HEK293 (cell line): ENCODE measurements at regions not wholly inside any gene's neighbourhood (a gene's known extent, or its start where the extent isn't known, plus 50 kb on each side); places are given as distances from the start of the nearest gene placed in this dataset.

Experiments
- ATF2 ChIP-seq: fragments of 450-650 bp; formaldehyde crosslinking; IDR thresholded peaks from 2 replicates; pipeline ENCODE4 v1.5.1; 2016; ENCODE audit warnings: missing biosample characterization, missing genetic modification characterization, low read depth
- RBAK ChIP-seq: fragments of 450-650 bp; formaldehyde crosslinking; IDR thresholded peaks from 2 replicates; pipeline ENCODE4 v1.5.1; 2016; ENCODE audit warnings: missing biosample characterization, missing genetic modification characterization
- TRIM28 ChIP-seq: IDR thresholded peaks from 2 replicates; pipeline ENCODE4 v1.6.1; 2011; ENCODE audit warnings: low read length, control low read depth, borderline replicate concordance
- ZBTB7A ChIP-seq: fragments of 450-650 bp; formaldehyde crosslinking; IDR thresholded peaks from 2 replicates; pipeline ENCODE4 v1.5.1; 2016; ENCODE audit warnings: low read depth, missing biosample characterization, missing genetic modification characterization
- ZNF138 ChIP-seq: fragments of 450-650 bp; formaldehyde crosslinking; IDR thresholded peaks from 2 replicates; pipeline ENCODE4 v1.5.1; 2016; ENCODE audit warnings: missing biosample characterization, missing genetic modification characterization, borderline replicate concordance
- ZNF18 ChIP-seq: fragments of 450-650 bp; formaldehyde crosslinking; IDR thresholded peaks from 2 replicates; pipeline ENCODE4 v1.5.1; 2016; ENCODE audit warnings: missing biosample characterization, missing genetic modification characterization
- ZNF184 ChIP-seq: fragments of 450-650 bp; IDR thresholded peaks from 2 replicates; pipeline ENCODE4 v1.5.1; 2018; ENCODE audit warnings: missing biosample characterization, mild to moderate bottlenecking, missing genetic modification characterization
- ZNF23 ChIP-seq: fragments of 450-650 bp; formaldehyde crosslinking; IDR thresholded peaks from 2 replicates; pipeline ENCODE4 v1.5.1; 2016; ENCODE audit warnings: missing biosample characterization, missing genetic modification characterization, borderline replicate concordance
- ZNF544 ChIP-seq: fragments of 450-650 bp; formaldehyde crosslinking; IDR thresholded peaks from 2 replicates; pipeline ENCODE4 v1.5.0; 2017; ENCODE audit warnings: missing biosample characterization, missing genetic modification characterization
- TF ChIP-seq, protein P1 (sequence below): fragments of 450-650 bp; formaldehyde crosslinking; IDR thresholded peaks from 2 replicates; pipeline ENCODE4 v1.5.1; 2016; ENCODE audit warnings: missing biosample characterization, missing genetic modification characterization

DNA sequence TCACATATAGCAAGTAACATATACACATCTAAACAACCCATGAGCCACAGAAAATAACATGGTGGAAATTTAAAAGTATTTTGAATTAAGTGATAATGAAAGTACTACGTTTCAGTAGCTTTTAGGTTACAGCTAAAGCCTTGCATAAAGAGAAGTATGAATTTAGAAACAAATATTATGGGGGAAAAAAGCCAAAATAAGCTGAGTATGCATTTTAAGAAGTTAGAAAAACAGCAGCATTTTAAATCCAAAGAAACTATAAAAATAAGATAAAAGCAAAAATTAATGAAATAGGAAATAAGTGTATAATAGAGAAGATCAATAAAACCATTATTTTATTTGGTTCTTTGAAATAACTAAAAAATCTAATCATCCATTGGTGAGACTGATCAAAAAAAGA is 89.8 kb upstream of the ARHGEF7 start:
- TF ChIP-seq, protein P1, sequence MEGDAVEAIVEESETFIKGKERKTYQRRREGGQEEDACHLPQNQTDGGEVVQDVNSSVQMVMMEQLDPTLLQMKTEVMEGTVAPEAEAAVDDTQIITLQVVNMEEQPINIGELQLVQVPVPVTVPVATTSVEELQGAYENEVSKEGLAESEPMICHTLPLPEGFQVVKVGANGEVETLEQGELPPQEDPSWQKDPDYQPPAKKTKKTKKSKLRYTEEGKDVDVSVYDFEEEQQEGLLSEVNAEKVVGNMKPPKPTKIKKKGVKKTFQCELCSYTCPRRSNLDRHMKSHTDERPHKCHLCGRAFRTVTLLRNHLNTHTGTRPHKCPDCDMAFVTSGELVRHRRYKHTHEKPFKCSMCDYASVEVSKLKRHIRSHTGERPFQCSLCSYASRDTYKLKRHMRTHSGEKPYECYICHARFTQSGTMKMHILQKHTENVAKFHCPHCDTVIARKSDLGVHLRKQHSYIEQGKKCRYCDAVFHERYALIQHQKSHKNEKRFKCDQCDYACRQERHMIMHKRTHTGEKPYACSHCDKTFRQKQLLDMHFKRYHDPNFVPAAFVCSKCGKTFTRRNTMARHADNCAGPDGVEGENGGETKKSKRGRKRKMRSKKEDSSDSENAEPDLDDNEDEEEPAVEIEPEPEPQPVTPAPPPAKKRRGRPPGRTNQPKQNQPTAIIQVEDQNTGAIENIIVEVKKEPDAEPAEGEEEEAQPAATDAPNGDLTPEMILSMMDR (tag by site-specific recombination): no peak
- TF ChIP-seq ZNF23 (tag by site-specific recombination) (no peak), ZNF18 (tag by site-specific recombination) (no peak), ATF2 (tag by site-specific recombination) (no peak), ZNF138 (tag by site-specific recombination) (no peak), ZNF184 (tag by site-specific recombination) (no peak), ZNF544 (no peak), ZBTB7A (tag by site-specific recombination) (no peak), TRIM28 (no peak), RBAK (tag by site-specific recombination) (no peak)
